Endothelial cell of umbilical vein (primary cell): ENCODE measurements at regions not wholly inside any gene's neighbourhood (a gene's known extent, or its start where the extent isn't known, plus 50 kb on each side); places are given as distances from the start of the nearest gene placed in this dataset.

Source experiments
- BruUV-seq: library from RNA; stranded (reverse); fragments of 400-500 nt; replicated peaks from 2 replicates; lab custom pipeline; 2021; lab: Mats Ljungman, UMichigan
- CTCF ChIA-PET: fragments of 300-600, 350-600 bp; sonication (Branson Sonifier 250); formaldehyde crosslinking; loops from one replicate; lab custom pipeline; 2021; ENCODE audit warnings: antibody characterized with exemption, inconsistent platforms; lab: Charles Lee
- POLR2A ChIA-PET: fragments of 300-600, 350-600 bp; sonication (Branson Sonifier 250); formaldehyde crosslinking; loops from one replicate; lab custom pipeline; 2021; ENCODE audit warnings: antibody characterized with exemption, inconsistent platforms; lab: Charles Lee
- DNase-seq: peaks from one replicate; pipeline ENCODE4 v3.0.0-alpha.2; 2011; ENCODE audit warnings: low read depth, low spot score
- FAIRE-seq: peaks from 2 replicates; lab custom pipeline; 2011; peaks lifted over from hg19 to GRCh38; lab: Jason Lieb, UNC
- H2AFZ ChIP-seq: 2 replicates; pipeline ENCODE4 v1.6.0; 2012; ENCODE audit warnings: low read depth, low read length, control low read depth, inconsistent platforms
- H3K27ac ChIP-seq: 2 replicates; pipeline ENCODE4 v1.5.1; 2011; ENCODE audit warnings: low read depth, mild to moderate bottlenecking, control low read depth, low read length, moderate library complexity; ENCODE audit not compliant: insufficient read depth
- H3K27me3 ChIP-seq, 2 experiments: 2 replicates each; pipeline versions ENCODE4 v1.6.0 to v1.6.1; 2011; ENCODE audit warnings: low read length in 2 of 2, mixed read lengths in 1 of 2; ENCODE audit not compliant: control insufficient read depth in 2 of 2, insufficient read depth in 2 of 2
- H3K36me3 ChIP-seq, 2 experiments: 2 replicates in 1 of 2; 3 replicates in 1 of 2; pipeline ENCODE4 v1.5.1; 2011; ENCODE audit warnings: low read length in 2 of 2, mild to moderate bottlenecking in 1 of 2, moderate library complexity in 1 of 2; ENCODE audit not compliant: control insufficient read depth in 2 of 2, insufficient read depth in 2 of 2; ENCODE audit errors: extremely low read depth in 1 of 2
- H3K4me1 ChIP-seq: 3 replicates; pipeline ENCODE4 v1.5.1; 2011; ENCODE audit warnings: mild to moderate bottlenecking, low read length; ENCODE audit not compliant: control insufficient read depth, insufficient read depth; ENCODE audit errors: extremely low read depth
- H3K4me2 ChIP-seq: 2 replicates; pipeline ENCODE4 v1.6.1; 2011; ENCODE audit warnings: low read length, control low read depth, mixed read lengths; ENCODE audit not compliant: insufficient read depth
- H3K4me3 ChIP-seq, 3 experiments: fragments of 200-600 bp in 1 of 3; sonication (generic), shearing (Covaris generic) in 1 of 3; replicated peaks in 1 of 3; 2 replicates each; pipeline ENCODE4 v1.5.1; 2011 to 2016; ENCODE audit warnings: control low read depth in 3 of 3, low read length in 3 of 3, mild to moderate bottlenecking in 2 of 3, inconsistent platforms in 1 of 3, low read depth in 1 of 3, moderate library complexity in 1 of 3; ENCODE audit not compliant: insufficient read depth in 1 of 3
- H3K79me2 ChIP-seq: 2 replicates; pipeline ENCODE4 v1.6.0; 2012; ENCODE audit warnings: low read length, inconsistent platforms; ENCODE audit not compliant: control insufficient read depth, insufficient read depth
- H3K9ac ChIP-seq: replicated peaks from 2 replicates; pipeline ENCODE3; 2011; ENCODE audit warnings: low read length, control low read depth; ENCODE audit not compliant: insufficient read depth; ENCODE audit errors: extremely low read depth
- H3K9me1 ChIP-seq: replicated peaks from 3 replicates; pipeline ENCODE4 v1.6.0; 2011; ENCODE audit warnings: mild to moderate bottlenecking, low read length; ENCODE audit not compliant: control insufficient read depth, insufficient read depth; ENCODE audit errors: extremely low read depth
- H3K9me3 ChIP-seq: replicated peaks from 2 replicates; pipeline ENCODE4 v1.5.1; 2012; ENCODE audit warnings: low read length, inconsistent platforms; ENCODE audit not compliant: control insufficient read depth, insufficient read depth
- H4K20me1 ChIP-seq: replicated peaks from 2 replicates; pipeline ENCODE3; 2011; ENCODE audit warnings: mild to moderate bottlenecking, low read length; ENCODE audit not compliant: control insufficient read depth, insufficient read depth; ENCODE audit errors: extremely low read depth
- EZH2 ChIP-seq: IDR thresholded peaks from 2 replicates; pipeline ENCODE4 v1.6.1; 2012; ENCODE audit warnings: borderline replicate concordance, low read depth, mild to moderate bottlenecking, moderate library complexity, low read length, inconsistent platforms; ENCODE audit not compliant: severe bottlenecking
- FOS ChIP-seq: IDR thresholded peaks from 2 replicates; pipeline ENCODE4 v1.6.1; 2011; ENCODE audit warnings: mild to moderate bottlenecking, low read length, moderate library complexity, borderline replicate concordance; ENCODE audit not compliant: insufficient read depth
- GATA2 ChIP-seq: IDR thresholded peaks from 2 replicates; pipeline ENCODE4 v1.7.0; 2011; ENCODE audit warnings: low read depth, mild to moderate bottlenecking, moderate library complexity, mixed read lengths, low read length; ENCODE audit not compliant: insufficient read length, insufficient read depth
- JUN ChIP-seq: IDR thresholded peaks from 2 replicates; pipeline ENCODE4 v1.6.1; 2011; ENCODE audit warnings: borderline replicate concordance, low read depth; ENCODE audit not compliant: insufficient read length, insufficient read depth
- MYC ChIP-seq: IDR thresholded peaks from one replicate; pipeline ENCODE4 v1.6.1; 2011; ENCODE audit warnings: mild to moderate bottlenecking, low read depth, low read length
- POLR2A ChIP-seq: IDR thresholded peaks from 2 replicates; pipeline ENCODE4 v1.6.1; 2012; ENCODE audit warnings: low read depth, mild to moderate bottlenecking, control low read depth, low read length
- POLR2AphosphoS5 ChIP-seq: IDR thresholded peaks from 2 replicates; pipeline ENCODE4 v1.6.1; 2012; ENCODE audit warnings: low read depth, mild to moderate bottlenecking, control low read depth, low read length, moderate library complexity; ENCODE audit not compliant: insufficient read depth
- dilution Hi-C: fragments of 300-500 bp; cut with MboI; formaldehyde crosslinking; loops from one replicate; pipeline ENCODE4 v1.15.0; 2019; ENCODE audit warnings: low sequenced_read_pairs; ENCODE audit not compliant: extremely low pct_ligation_motif_present
- intact Hi-C: fragments of 100-400 bp; cut with micrococcal nuclease; formaldehyde crosslinking; loops from one replicate; pipeline ENCODE4 v1.10.0; 2022
- TF ChIP-seq, protein P1 (sequence below), 2 donors: IDR thresholded peaks; 1 replicate in 1 of 2; 2 replicates in 1 of 2; pipeline ENCODE4 v1.5.1; 2011; ENCODE audit warnings: low read length in 2 of 2, mild to moderate bottlenecking in 2 of 2, moderate library complexity in 2 of 2, control low read depth in 1 of 2, inconsistent platforms in 1 of 2, low read depth in 1 of 2; ENCODE audit not compliant: insufficient read depth in 1 of 2; ENCODE audit errors: extremely low read depth in 1 of 2
- TF ChIP-seq, protein P2 (sequence below): IDR thresholded peaks from 2 replicates; pipeline ENCODE4 v1.6.1; 2011; ENCODE audit not compliant: insufficient read depth, insufficient read length

DNA sequence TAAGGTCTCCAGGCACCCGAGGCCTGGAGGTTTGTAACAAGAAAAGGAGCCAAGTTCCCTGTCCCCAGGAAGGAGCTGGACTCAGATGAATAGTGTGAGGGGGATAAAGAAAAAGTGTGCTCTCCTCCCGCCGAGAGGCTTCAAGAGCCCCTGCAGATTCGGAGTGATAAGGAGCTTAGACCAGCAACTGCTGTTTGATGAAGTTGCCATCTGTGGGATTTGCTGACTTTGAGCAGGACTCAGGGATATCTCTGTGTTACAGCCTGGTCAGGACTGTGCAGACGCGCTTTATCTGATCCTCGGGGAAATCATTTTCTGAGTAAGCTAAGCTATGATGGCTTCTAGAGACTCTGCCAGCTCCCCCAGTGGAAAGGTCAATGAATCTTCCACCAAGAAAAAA is 1017.0 kb downstream of the TBC1D22A start:
- Histone ChIP-seq H3K9me3 (peaks cover 4% of the 10 kb centered on the region), H3K4me3 (no peak overlapping the region), H3K27me3 (no peaks in the 10 kb centered on the region), H3K27ac (no peak overlapping the region), H3K36me3 (no peaks in the 10 kb centered on the region), H3K79me2 (no peaks in the 10 kb centered on the region), H3K9ac (no peak overlapping the region), H3K4me2 (no peak overlapping the region), H2AFZ (no peak overlapping the region), H3K9me1 (no peaks in the 10 kb centered on the region), H4K20me1 (no peaks in the 10 kb centered on the region), H3K4me1 (no peaks in the 10 kb centered on the region)
- DNase-seq (no peak), FAIRE-seq (no peak)
- POLR2A ChIA-PET = no interaction called here
- intact Hi-C loops = no loop called here
- CTCF ChIA-PET = no interaction called here
- no TSS peak for BruUV-seq
- TF ChIP-seq MYC = no peak
- no peak for TF ChIP-seq POLR2A
- TF ChIP-seq POLR2AphosphoS5 = no peak
- TF ChIP-seq FOS = no peak
- TF ChIP-seq, protein P1, sequence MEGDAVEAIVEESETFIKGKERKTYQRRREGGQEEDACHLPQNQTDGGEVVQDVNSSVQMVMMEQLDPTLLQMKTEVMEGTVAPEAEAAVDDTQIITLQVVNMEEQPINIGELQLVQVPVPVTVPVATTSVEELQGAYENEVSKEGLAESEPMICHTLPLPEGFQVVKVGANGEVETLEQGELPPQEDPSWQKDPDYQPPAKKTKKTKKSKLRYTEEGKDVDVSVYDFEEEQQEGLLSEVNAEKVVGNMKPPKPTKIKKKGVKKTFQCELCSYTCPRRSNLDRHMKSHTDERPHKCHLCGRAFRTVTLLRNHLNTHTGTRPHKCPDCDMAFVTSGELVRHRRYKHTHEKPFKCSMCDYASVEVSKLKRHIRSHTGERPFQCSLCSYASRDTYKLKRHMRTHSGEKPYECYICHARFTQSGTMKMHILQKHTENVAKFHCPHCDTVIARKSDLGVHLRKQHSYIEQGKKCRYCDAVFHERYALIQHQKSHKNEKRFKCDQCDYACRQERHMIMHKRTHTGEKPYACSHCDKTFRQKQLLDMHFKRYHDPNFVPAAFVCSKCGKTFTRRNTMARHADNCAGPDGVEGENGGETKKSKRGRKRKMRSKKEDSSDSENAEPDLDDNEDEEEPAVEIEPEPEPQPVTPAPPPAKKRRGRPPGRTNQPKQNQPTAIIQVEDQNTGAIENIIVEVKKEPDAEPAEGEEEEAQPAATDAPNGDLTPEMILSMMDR (IDR thresholded peaks at IDR 0.05; ENCODE audit: extremely low read depth in 1 of 2, insufficient read depth in 1 of 2, low read depth in 1 of 2, low read length in 2 of 2) = no peak
- TF ChIP-seq EZH2 = no peak
- TF ChIP-seq JUN = no peak
- TF ChIP-seq, protein P2, sequence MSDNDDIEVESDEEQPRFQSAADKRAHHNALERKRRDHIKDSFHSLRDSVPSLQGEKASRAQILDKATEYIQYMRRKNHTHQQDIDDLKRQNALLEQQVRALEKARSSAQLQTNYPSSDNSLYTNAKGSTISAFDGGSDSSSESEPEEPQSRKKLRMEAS = no peak
- TF ChIP-seq GATA2 = no peak
- dilution Hi-C loops = no loop called here
